GM12875 (cell line): ENCODE measurements at regions not wholly inside any gene's neighbourhood (a gene's known extent, or its start where the extent isn't known, plus 50 kb on each side); places are given as distances from the start of the nearest gene placed in this dataset.

ENCODE experiments used
- H3K4me3 ChIP-seq: one replicate; pipeline ENCODE4 v1.5.1; 2011; ENCODE audit warnings: low read depth, low read length, control low read depth
- CTCF ChIP-seq: IDR thresholded peaks from 2 replicates; pipeline ENCODE4 v1.5.1; 2011; ENCODE audit warnings: low read depth, mild to moderate bottlenecking, control low read depth, inconsistent platforms, low read length, moderate library complexity, borderline replicate concordance; ENCODE audit not compliant: insufficient read depth

GRCh38 chr10:83617692-83618545 lies 521.4 kb upstream of the GHITM start:
- TF ChIP-seq CTCF, result no peak
- H3K4me3 ChIP-seq, result no peak overlapping the region

- no peak overlapping the region for H3K4me3 ChIP-seq
- no peak for TF ChIP-seq CTCF
Measured at GRCh38 chr10:83625831-83626360, 513.4 kb upstream of the GHITM start.

GRCh38 chr10:83632701-83633100 lies 506.6 kb upstream of the GHITM start:
- no peak for TF ChIP-seq CTCF
- H3K4me3 ChIP-seq, result no peak overlapping the region

GRCh38 chr10:83633547-83633946 lies 505.8 kb upstream of the GHITM start:
- TF ChIP-seq CTCF, result no peak
- no peak overlapping the region for H3K4me3 ChIP-seq

- TF ChIP-seq CTCF, result no peak
- H3K4me3 ChIP-seq, result no peak overlapping the region
Measured at GRCh38 chr10:83636826-83637225, 502.5 kb upstream of the GHITM start.

- H3K4me3 ChIP-seq, result no peak overlapping the region
- TF ChIP-seq CTCF, result no peak
Measured at GRCh38 chr10:83647526-83647925, 491.8 kb upstream of the GHITM start.

- H3K4me3 ChIP-seq, result no peak overlapping the region
- no peak for TF ChIP-seq CTCF
Measured at GRCh38 chr10:83648201-83648600, 491.1 kb upstream of the GHITM start.
